ENCODE measurements at regions not wholly inside any gene's neighbourhood (a gene's known extent, or its start where the extent isn't known, plus 50 kb on each side); places are given as distances from the start of the nearest gene placed in this dataset.

- Histone ChIP-seq H3K4me3 (no peak overlapping the region), H3K27ac (replicated peaks) (no peak overlapping the region), H3K36me3 (no peaks in the 10 kb centered on the region), H3K4me1 (peaks cover 19% of the 10 kb centered on the region), H3K9me3 (replicated peaks) (no peaks in the 10 kb centered on the region), H3K27me3 (ENCODE audit: low read depth) (no peaks in the 10 kb centered on the region)
- DNase-seq: no peak
- TF ChIP-seq CTCF (IDR thresholded peaks at IDR 0.05; ENCODE audit: borderline replicate concordance): no peak
- intact Hi-C loops (cut with micrococcal nuclease): no loop called here
These were observed 66.8 kb upstream of the NCK2 start for GRCh38 chr2:105677901-105678300.

- Histone ChIP-seq H3K4me3 (no peak overlapping the region), H3K4me1 (peaks cover 19% of the 10 kb centered on the region), H3K27me3 (ENCODE audit: low read depth) (no peaks in the 10 kb centered on the region), H3K27ac (replicated peaks) (no peak overlapping the region), H3K36me3 (no peaks in the 10 kb centered on the region), H3K9me3 (replicated peaks) (no peaks in the 10 kb centered on the region)
- TF ChIP-seq CTCF (IDR thresholded peaks at IDR 0.05; ENCODE audit: borderline replicate concordance): no peak
- no peak for DNase-seq
- intact Hi-C loops (cut with micrococcal nuclease): no loop called here
These were observed 68.9 kb upstream of the NCK2 start for GRCh38 chr2:105675841-105676240.

DNA sequence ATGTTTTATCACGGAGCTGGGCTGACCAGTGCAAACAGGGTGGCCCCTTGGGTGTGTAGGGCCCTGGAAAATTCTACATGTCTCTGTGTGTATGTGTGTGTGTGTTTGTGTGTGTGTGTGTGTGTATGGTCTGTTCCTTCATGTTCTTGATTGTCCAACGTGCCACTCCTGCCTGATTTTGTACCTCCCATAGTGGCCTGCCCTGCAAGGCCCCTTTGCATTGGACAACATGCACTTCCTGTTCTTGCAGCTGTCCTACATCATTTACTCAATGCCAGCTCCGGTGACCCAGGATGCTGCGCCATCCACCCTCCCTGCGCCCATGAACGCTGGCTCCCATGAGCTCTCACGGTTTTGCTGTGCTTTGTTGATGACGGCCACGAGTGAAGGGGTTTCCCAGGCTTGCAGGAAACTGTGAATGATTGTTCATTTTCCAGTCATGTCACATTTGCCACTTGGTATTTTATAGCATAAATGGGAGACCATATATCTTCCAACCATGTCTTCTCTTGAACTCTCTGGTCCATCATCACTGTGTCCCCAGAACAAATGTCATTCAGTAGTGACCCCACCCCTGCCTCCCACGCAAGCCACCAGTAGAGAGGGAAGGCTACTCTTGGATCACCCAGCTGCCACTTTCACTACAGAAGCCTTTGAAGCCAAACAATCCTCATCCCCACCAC lies 69.7 kb upstream of the NCK2 start:
- H3K9me3 ChIP-seq (replicated peaks): no peaks in the 10 kb centered on the region
- no peak for DNase-seq
- intact Hi-C loops (cut with micrococcal nuclease): no loop called here
- no peaks in the 10 kb centered on the region for H3K27me3 ChIP-seq (ENCODE audit: low read depth)
- H3K36me3 ChIP-seq: no peaks in the 10 kb centered on the region
- peaks cover 19% of the 10 kb centered on the region for H3K4me1 ChIP-seq
- H3K4me3 ChIP-seq: no peak overlapping the region
- TF ChIP-seq CTCF (IDR thresholded peaks at IDR 0.05; ENCODE audit: borderline replicate concordance): no peak
- H3K27ac ChIP-seq (replicated peaks): peak overlapping the region; percentile 38

- peak overlapping the region; percentile 58 for H3K27ac ChIP-seq (replicated peaks)
- no peak overlapping the region for H3K4me3 ChIP-seq
- no peaks in the 10 kb centered on the region for H3K9me3 ChIP-seq (replicated peaks)
- intact Hi-C loops (cut with micrococcal nuclease): no loop called here
- TF ChIP-seq CTCF (IDR thresholded peaks at IDR 0.05; ENCODE audit: borderline replicate concordance): no peak
- H3K36me3 ChIP-seq: no peaks in the 10 kb centered on the region
- peaks cover 19% of the 10 kb centered on the region for H3K4me1 ChIP-seq
- no peaks in the 10 kb centered on the region for H3K27me3 ChIP-seq (ENCODE audit: low read depth)
- DNase-seq: peak; percentile 32
These were observed 70.3 kb upstream of the NCK2 start for GRCh38 chr2:105674401-105674800.

- peaks cover 16% of the 10 kb centered on the region for H3K9me3 ChIP-seq (replicated peaks)
- no peaks in the 10 kb centered on the region for H3K36me3 ChIP-seq
- H3K27me3 ChIP-seq (ENCODE audit: low read depth): no peaks in the 10 kb centered on the region
- peaks cover 19% of the 10 kb centered on the region for H3K4me1 ChIP-seq
- H3K4me3 ChIP-seq: no peak overlapping the region
- peak; percentile 63 for DNase-seq
- intact Hi-C loops (cut with micrococcal nuclease): no loop called here
- H3K27ac ChIP-seq (replicated peaks): peak overlapping the region; percentile 15
- no peak for TF ChIP-seq CTCF (IDR thresholded peaks at IDR 0.05; ENCODE audit: borderline replicate concordance)
These were observed 73.6 kb upstream of the NCK2 start for GRCh38 chr2:105671156-105671555.
